ENCODE measurements at regions not wholly inside any gene's neighbourhood (a gene's known extent, or its start where the extent isn't known, plus 50 kb on each side); places are given as distances from the start of the nearest gene placed in this dataset.

GRCh38 chr5:7245121-7245651, 150.8 kb upstream of the ADCY2 start:
- Histone ChIP-seq H3K9me3 (no peaks in the 10 kb centered on the region), H3K27ac (no peak overlapping the region), H3K27me3 (no peaks in the 10 kb centered on the region), H3K36me3 (no peaks in the 10 kb centered on the region), H3K4me1 (no peaks in the 10 kb centered on the region), H3K4me3 (no peak overlapping the region)
- no peak for TF ChIP-seq CTCF (IDR thresholded peaks at IDR 0.05)
- no peak for DNase-seq (ENCODE audit: low spot score)

- H3K27me3 ChIP-seq, result no peaks in the 10 kb centered on the region
- no peaks in the 10 kb centered on the region for H3K4me1 ChIP-seq
- DNase-seq (ENCODE audit: low spot score), result no peak
- H3K4me3 ChIP-seq, result no peak overlapping the region
- no peak for TF ChIP-seq CTCF (IDR thresholded peaks at IDR 0.05)
- H3K36me3 ChIP-seq, result no peaks in the 10 kb centered on the region
- H3K27ac ChIP-seq, result no peak overlapping the region
- H3K9me3 ChIP-seq, result no peaks in the 10 kb centered on the region
These were observed 149.7 kb upstream of the ADCY2 start for GRCh38 chr5:7246287-7246686.

GRCh38 chr5:7250004-7250403, 145.9 kb upstream of the ADCY2 start:
- TF ChIP-seq CTCF (IDR thresholded peaks at IDR 0.05), result no peak
- Histone ChIP-seq H3K27ac (no peak overlapping the region), H3K4me3 (no peak overlapping the region), H3K36me3 (no peaks in the 10 kb centered on the region), H3K4me1 (no peaks in the 10 kb centered on the region), H3K9me3 (no peaks in the 10 kb centered on the region), H3K27me3 (no peaks in the 10 kb centered on the region)
- no peak for DNase-seq (ENCODE audit: low spot score)

DNA sequence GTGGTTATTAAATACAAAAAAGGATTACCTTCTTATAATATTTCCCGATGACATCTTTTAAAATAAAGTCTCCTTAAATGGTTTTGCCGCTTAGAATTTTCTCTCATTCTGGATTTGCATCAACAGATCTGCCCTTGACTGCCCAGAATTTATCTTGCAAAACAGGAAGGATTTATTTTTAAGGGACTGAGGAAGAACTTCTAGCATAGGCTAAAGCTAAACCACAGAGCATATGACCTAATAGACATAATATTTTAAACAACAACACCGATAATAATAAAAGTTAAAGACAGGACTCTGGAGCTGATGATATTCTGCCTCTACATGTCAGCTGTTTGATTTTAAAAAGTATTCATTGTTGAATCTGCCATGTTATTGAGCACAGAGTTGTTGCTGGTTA, 145.3 kb upstream of the ADCY2 start:
- Histone ChIP-seq H3K9me3 (no peaks in the 10 kb centered on the region), H3K27ac (no peak overlapping the region), H3K4me3 (no peak overlapping the region), H3K4me1 (no peaks in the 10 kb centered on the region), H3K27me3 (no peaks in the 10 kb centered on the region), H3K36me3 (no peaks in the 10 kb centered on the region)
- TF ChIP-seq CTCF (IDR thresholded peaks at IDR 0.05), result no peak
- no peak for DNase-seq (ENCODE audit: low spot score)

GRCh38 chr5:7251132-7251531, 144.8 kb upstream of the ADCY2 start:
- Histone ChIP-seq H3K4me3 (no peak overlapping the region), H3K9me3 (no peaks in the 10 kb centered on the region), H3K27ac (no peak overlapping the region), H3K36me3 (no peaks in the 10 kb centered on the region), H3K4me1 (no peaks in the 10 kb centered on the region), H3K27me3 (no peaks in the 10 kb centered on the region)
- no peak for DNase-seq (ENCODE audit: low spot score)
- no peak for TF ChIP-seq CTCF (IDR thresholded peaks at IDR 0.05)

DNA sequence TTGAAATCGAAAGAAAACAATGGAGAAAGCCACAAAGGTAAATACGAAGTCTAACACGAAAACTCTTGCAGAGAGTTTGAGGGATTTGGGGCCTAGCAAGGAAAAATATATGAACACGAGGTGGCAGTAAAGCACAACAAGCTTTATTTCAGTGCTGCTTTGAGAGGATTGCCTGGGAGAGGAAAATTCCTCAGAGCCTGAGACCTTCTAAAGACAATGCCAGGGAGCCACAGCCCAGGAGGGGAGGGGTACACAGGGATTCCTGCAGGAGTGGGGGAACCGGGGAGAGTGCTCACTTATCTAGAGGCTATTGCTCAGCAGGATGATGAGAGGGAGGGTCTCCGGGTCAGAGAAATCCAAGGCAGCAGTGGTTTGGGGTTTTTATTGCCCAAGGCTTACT, 134.9 kb upstream of the ADCY2 start:
- peaks cover 0 to 21% of the 10 kb centered on the region in 2 donors for H3K9me3 ChIP-seq
- no peaks in the 10 kb centered on the region for H3K27me3 ChIP-seq
- no peaks in the 10 kb centered on the region for H3K36me3 ChIP-seq
- DNase-seq (ENCODE audit: low spot score), result no peak
- H3K27ac ChIP-seq, result no peak overlapping the region
- H3K4me3 ChIP-seq, result no peak overlapping the region
- H3K4me1 ChIP-seq, result no peaks in the 10 kb centered on the region
- peak in 1 of 2 donors; percentile 47 for TF ChIP-seq CTCF (IDR thresholded peaks at IDR 0.05)

All from right atrium auricular region (tissue), 2 donors.